ENCODE measurements at regions not wholly inside any gene's neighbourhood (a gene's known extent, or its start where the extent isn't known, plus 50 kb on each side); places are given as distances from the start of the nearest gene placed in this dataset.

DNA sequence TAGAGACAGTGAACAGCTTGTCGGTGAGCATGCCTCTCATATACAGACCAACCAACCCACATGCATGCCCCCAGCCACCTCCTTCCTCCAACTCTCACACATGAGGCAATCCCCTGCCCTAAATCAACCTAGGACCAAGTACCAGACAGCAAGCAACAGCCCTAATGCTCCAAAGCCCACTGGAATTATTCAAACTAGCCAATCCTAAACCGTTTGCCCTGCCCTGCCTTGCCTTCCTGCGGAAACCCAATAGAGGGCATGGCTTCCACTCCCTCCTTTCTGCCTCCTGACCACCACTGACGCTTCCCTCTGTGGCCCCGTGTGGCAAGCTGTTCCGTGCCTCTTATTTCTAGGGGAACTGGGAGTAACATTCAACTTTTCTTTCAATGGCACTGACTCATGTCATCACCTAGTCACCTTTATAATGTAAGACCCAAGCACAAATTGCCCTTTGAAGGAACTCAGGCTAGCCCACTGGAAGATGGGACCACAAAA is 129.3 kb upstream of the GJB5 start:
- no peak overlapping the region for H3K27ac ChIP-seq (ENCODE audit: control insufficient read depth, insufficient read depth, low read length)
- dilution Hi-C loops (cut with MboI; ENCODE audit: extremely low pct_ligation_motif_present, low sequenced_read_pairs): no loop called here
- H3K79me2 ChIP-seq (ENCODE audit: control insufficient read depth, insufficient read depth, low read length): no peaks in the 10 kb centered on the region
- H3K9me1 ChIP-seq (ENCODE audit: control insufficient read depth, extremely low read depth, insufficient read depth, low read length): no peaks in the 10 kb centered on the region
- no peaks in the 10 kb centered on the region for H3K4me1 ChIP-seq (ENCODE audit: control insufficient read depth, extremely low read depth, insufficient read depth, low read length)
- H3K4me3 ChIP-seq (ENCODE audit: control insufficient read depth in 2 of 3, extremely low read depth in 1 of 3, insufficient read depth in 2 of 3, low read depth in 1 of 3, low read length in 3 of 3): no peak overlapping the region
- H3K4me2 ChIP-seq (ENCODE audit: control insufficient read depth, extremely low read depth, insufficient read depth, low read depth, low read length): no peak overlapping the region
- peaks cover 4% of the 10 kb centered on the region for H3K27me3 ChIP-seq (ENCODE audit: control insufficient read depth, extremely low read depth, insufficient read depth, low read length)
- H3K9me3 ChIP-seq (ENCODE audit: control insufficient read depth, low read depth, low read length): no peaks in the 10 kb centered on the region
- FAIRE-seq: no peak
- no peak for DNase-seq (ENCODE audit: low read depth, low spot score)
- peaks cover 2% of the 10 kb centered on the region for H4K20me1 ChIP-seq (ENCODE audit: control insufficient read depth, extremely low read depth, insufficient read depth, low read length)
- H2AFZ ChIP-seq (ENCODE audit: control insufficient read depth, low read length): no peak overlapping the region
- no peak overlapping the region for H3K9ac ChIP-seq (ENCODE audit: control insufficient read depth, extremely low read depth, insufficient read depth, low read length)
- TF ChIP-seq EZH2 (IDR thresholded peaks at IDR 0.05; ENCODE audit: low read length): no peak
- TF ChIP-seq, protein P1, sequence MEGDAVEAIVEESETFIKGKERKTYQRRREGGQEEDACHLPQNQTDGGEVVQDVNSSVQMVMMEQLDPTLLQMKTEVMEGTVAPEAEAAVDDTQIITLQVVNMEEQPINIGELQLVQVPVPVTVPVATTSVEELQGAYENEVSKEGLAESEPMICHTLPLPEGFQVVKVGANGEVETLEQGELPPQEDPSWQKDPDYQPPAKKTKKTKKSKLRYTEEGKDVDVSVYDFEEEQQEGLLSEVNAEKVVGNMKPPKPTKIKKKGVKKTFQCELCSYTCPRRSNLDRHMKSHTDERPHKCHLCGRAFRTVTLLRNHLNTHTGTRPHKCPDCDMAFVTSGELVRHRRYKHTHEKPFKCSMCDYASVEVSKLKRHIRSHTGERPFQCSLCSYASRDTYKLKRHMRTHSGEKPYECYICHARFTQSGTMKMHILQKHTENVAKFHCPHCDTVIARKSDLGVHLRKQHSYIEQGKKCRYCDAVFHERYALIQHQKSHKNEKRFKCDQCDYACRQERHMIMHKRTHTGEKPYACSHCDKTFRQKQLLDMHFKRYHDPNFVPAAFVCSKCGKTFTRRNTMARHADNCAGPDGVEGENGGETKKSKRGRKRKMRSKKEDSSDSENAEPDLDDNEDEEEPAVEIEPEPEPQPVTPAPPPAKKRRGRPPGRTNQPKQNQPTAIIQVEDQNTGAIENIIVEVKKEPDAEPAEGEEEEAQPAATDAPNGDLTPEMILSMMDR (optimal IDR thresholded peaks at IDR 0.05 in 1 of 3, IDR thresholded peaks at IDR 0.05 in 1 of 3, conservative IDR thresholded peaks at IDR 0.05 in 1 of 3; ENCODE audit: extremely low read depth in 1 of 3, insufficient read depth in 2 of 3, low read length in 3 of 3): no peak
- no peaks in the 10 kb centered on the region for H3K36me3 ChIP-seq (ENCODE audit: control insufficient read depth in 2 of 2, extremely low read depth in 1 of 2, insufficient read depth in 2 of 2, low read length in 2 of 2)

DNA sequence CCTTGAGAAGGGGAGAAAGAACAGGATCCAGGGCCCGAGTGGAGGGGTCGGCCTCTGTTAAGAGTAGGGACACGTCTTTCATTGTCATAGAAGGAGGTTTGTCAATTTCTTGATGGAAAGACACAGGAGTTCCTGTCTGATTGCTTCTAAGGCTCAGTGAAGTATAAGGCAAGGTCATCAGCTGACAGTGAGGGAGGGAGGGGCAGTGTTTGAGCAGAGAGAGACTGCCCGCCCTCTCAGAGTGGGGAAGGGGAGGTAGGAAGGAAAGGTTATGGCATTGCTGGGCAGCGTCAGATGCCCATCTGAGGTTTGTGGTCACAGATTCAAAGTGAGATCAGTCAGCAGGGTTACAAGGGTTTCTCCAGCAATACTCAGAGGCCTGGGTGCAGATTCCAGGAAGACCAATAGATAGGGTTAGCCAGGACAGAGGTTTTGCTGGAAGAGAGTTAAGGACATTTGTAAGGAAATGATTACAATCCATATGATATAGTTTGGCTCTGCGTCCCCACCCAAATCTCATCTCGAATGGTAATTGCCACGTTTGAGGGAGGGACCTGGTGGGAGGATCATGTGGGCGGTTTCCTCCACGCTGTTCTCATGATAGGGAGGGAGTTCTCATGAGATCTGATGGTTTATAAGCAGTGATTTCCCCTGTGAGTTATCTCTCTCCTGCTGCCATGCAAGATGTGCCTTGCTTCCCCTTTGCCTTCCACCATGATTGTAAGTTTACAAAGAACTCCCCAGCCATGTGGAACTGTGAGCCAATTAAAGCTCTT is 127.2 kb upstream of the GJB5 start:
- dilution Hi-C loops (cut with MboI; ENCODE audit: extremely low pct_ligation_motif_present, low sequenced_read_pairs): no loop called here
- H3K9ac ChIP-seq (ENCODE audit: control insufficient read depth, extremely low read depth, insufficient read depth, low read length): no peak overlapping the region
- no peaks in the 10 kb centered on the region for H3K36me3 ChIP-seq (ENCODE audit: control insufficient read depth in 2 of 2, extremely low read depth in 1 of 2, insufficient read depth in 2 of 2, low read length in 2 of 2)
- H3K27ac ChIP-seq (ENCODE audit: control insufficient read depth, insufficient read depth, low read length): no peak overlapping the region
- TF ChIP-seq EZH2 (IDR thresholded peaks at IDR 0.05; ENCODE audit: low read length): no peak
- TF ChIP-seq, protein P1 (optimal IDR thresholded peaks at IDR 0.05 in 1 of 3, IDR thresholded peaks at IDR 0.05 in 1 of 3, conservative IDR thresholded peaks at IDR 0.05 in 1 of 3; ENCODE audit: extremely low read depth in 1 of 3, insufficient read depth in 2 of 3, low read length in 3 of 3): no peak
- no peaks in the 10 kb centered on the region for H3K9me3 ChIP-seq (ENCODE audit: control insufficient read depth, low read depth, low read length)
- FAIRE-seq (no peak), DNase-seq (ENCODE audit: low read depth, low spot score) (no peak)
- peaks cover 2% of the 10 kb centered on the region for H4K20me1 ChIP-seq (ENCODE audit: control insufficient read depth, extremely low read depth, insufficient read depth, low read length)
- H3K79me2 ChIP-seq (ENCODE audit: control insufficient read depth, insufficient read depth, low read length): no peaks in the 10 kb centered on the region
- H3K4me3 ChIP-seq (ENCODE audit: control insufficient read depth in 2 of 3, extremely low read depth in 1 of 3, insufficient read depth in 2 of 3, low read depth in 1 of 3, low read length in 3 of 3): no peak overlapping the region
- peaks cover 4% of the 10 kb centered on the region for H3K27me3 ChIP-seq (ENCODE audit: control insufficient read depth, extremely low read depth, insufficient read depth, low read length)
- H2AFZ ChIP-seq (ENCODE audit: control insufficient read depth, low read length): no peak overlapping the region
- no peak overlapping the region for H3K4me2 ChIP-seq (ENCODE audit: control insufficient read depth, extremely low read depth, insufficient read depth, low read depth, low read length)
- H3K4me1 ChIP-seq (ENCODE audit: control insufficient read depth, extremely low read depth, insufficient read depth, low read length): no peaks in the 10 kb centered on the region
- no peaks in the 10 kb centered on the region for H3K9me1 ChIP-seq (ENCODE audit: control insufficient read depth, extremely low read depth, insufficient read depth, low read length)
